Psoas muscle (tissue), 7 donors: ENCODE measurements at regions not wholly inside any gene's neighbourhood (a gene's known extent, or its start where the extent isn't known, plus 50 kb on each side); places are given as distances from the start of the nearest gene placed in this dataset.
A peak's percentile ranks its signal among the peaks of the same experiment; 100 is the strongest.
"Not testable (repeated sequence)": the region's sequence is repeated elsewhere in the genome, so short reads cannot be mapped to it uniquely, and the experiment has no call there.

Experiments used
- ATAC-seq, 4 donors: fragments of 200-7000 bp; cut with Tn5 transposase; one replicate each; pipeline ENCODE4 v1.9.1; 2020; ENCODE audit warnings: moderate library complexity in 3 of 4, mild to moderate bottlenecking in 2 of 4
- DNase-seq, 2 donors: peaks; one replicate each; pipeline ENCODE4 v3.0.0-alpha.2; 2020
- H3K27ac ChIP-seq: fragments of 200-600 bp; one replicate; pipeline ENCODE4 v1.8.0; 2022
- H3K27me3 ChIP-seq, 3 donors: fragments of 200-600 bp in 1 of 3; one replicate each; pipeline versions ENCODE4 v1.6.1 to v1.8.0; 2013 to 2022; ENCODE audit warnings: low read length in 2 of 3, mild to moderate bottlenecking in 2 of 3, moderate library complexity in 1 of 3; ENCODE audit not compliant: insufficient read depth in 3 of 3
- H3K36me3 ChIP-seq, 2 donors: fragments of 200-600 bp in 1 of 2; one replicate each; pipeline versions ENCODE4 v1.6.1 to v1.8.0; 2013 to 2022; ENCODE audit warnings: low read depth in 1 of 2, mild to moderate bottlenecking in 1 of 2, moderate library complexity in 1 of 2; ENCODE audit not compliant: insufficient read depth in 1 of 2
- H3K4me1 ChIP-seq: fragments of 200-600 bp; one replicate; pipeline ENCODE4 v1.8.0; 2022
- H3K4me3 ChIP-seq: fragments of 200-600 bp; one replicate; pipeline ENCODE4 v1.8.0; 2022; ENCODE audit warnings: mild to moderate bottlenecking
- H3K9me3 ChIP-seq: fragments of 200-600 bp; one replicate; pipeline ENCODE4 v1.8.0; 2022
- WGBS, 3 donors: extraction: QIAGEN DNeasy Blood & Tissue Kit; methylation state at CpG; one replicate each; pipeline versions ENCODE4 v1.1.6 to v1.1.7; 2013; 5-methylcytosine and 5-hydroxymethylcytosine counted together
- intact Hi-C, 2 donors: fragments of 100-400 bp; cut with DNase I; formaldehyde crosslinking; loops; one replicate each; pipeline versions ENCODE4 v1.11.0 to v1.14.2; 2022
- TF ChIP-seq, protein P1 (sequence below): fragments of 200-600 bp; IDR thresholded peaks from one replicate; pipeline ENCODE4 v1.8.0; 2022; ENCODE audit warnings: antibody characterized with exemption
- donor health status: healthy with polysubstance abuse.
- donor health status: DM: no; HTN: no; CAD: no; lungs with moderate emphysema.
- donor health status: Bipolar disorder and iron deficiency.
- donor health status: healthy.
- donor health status: DM: yes; HTN: yes; CAD: no.
- donor health status: DM: no; HTN: no; CAD: no.
- donor health status: DM: yes; HTN: yes; CAD: no.

DNA sequence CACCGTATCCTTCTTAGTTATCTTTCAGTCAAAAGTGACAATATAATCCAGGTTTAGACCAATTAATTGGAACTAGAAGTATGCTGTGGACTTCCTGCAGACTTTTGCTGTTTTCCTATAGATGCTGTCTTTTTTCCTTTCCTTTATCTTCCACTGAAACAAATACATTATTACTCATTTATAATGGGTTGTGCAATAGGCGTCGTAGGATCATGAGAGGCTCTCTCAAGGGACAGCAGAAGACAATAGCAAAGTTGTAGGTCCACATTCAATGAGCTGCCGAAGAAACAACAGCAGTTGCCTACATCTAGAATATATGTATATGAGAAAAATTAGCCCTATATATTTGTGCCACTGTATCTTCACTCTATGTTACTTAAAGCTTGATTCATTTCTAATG, 371.6 kb downstream of the AMY1C start:
- Histone ChIP-seq H3K4me3 (no peak overlapping the region), H3K27ac (no peak overlapping the region), H3K27me3 (no peaks in the 10 kb centered on the region), H3K9me3 (no peaks in the 10 kb centered on the region), H3K36me3 (no peaks in the 10 kb centered on the region), H3K4me1 (no peaks in the 10 kb centered on the region)
- no peak for DNase-seq
- intact Hi-C loops, result no loop called here
- no peak for ATAC-seq
- 67 to 71% (median 70%) methylated on average over 4 of the region's 4 CpGs for WGBS, 3 donors
- TF ChIP-seq, protein P1, sequence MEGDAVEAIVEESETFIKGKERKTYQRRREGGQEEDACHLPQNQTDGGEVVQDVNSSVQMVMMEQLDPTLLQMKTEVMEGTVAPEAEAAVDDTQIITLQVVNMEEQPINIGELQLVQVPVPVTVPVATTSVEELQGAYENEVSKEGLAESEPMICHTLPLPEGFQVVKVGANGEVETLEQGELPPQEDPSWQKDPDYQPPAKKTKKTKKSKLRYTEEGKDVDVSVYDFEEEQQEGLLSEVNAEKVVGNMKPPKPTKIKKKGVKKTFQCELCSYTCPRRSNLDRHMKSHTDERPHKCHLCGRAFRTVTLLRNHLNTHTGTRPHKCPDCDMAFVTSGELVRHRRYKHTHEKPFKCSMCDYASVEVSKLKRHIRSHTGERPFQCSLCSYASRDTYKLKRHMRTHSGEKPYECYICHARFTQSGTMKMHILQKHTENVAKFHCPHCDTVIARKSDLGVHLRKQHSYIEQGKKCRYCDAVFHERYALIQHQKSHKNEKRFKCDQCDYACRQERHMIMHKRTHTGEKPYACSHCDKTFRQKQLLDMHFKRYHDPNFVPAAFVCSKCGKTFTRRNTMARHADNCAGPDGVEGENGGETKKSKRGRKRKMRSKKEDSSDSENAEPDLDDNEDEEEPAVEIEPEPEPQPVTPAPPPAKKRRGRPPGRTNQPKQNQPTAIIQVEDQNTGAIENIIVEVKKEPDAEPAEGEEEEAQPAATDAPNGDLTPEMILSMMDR, result no peak

DNA sequence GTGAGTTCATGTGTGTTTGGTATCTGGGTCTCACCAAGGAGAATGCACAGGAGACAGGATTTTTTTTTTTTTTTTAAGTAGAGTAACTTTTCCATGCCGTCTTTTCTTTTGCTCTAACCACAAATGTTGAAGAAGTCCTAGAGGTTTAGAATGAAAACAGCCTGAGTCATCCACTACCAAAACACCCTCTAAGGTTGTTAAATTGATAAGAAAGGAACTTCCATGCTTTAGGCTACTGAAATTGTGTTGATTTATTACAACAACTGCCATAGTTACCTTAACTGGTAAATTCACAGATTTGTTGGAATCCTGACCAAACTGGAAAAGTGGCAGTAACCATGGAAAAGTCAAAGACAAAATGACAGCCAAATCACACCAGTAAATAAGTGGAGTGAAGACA, 375.6 kb downstream of the AMY1C start:
- ATAC-seq (no peak), DNase-seq (no peak)
- H3K36me3 ChIP-seq, result no peaks in the 10 kb centered on the region
- no peaks in the 10 kb centered on the region for H3K9me3 ChIP-seq
- H3K27me3 ChIP-seq, result no peaks in the 10 kb centered on the region
- no peaks in the 10 kb centered on the region for H3K4me1 ChIP-seq
- intact Hi-C loops, result no loop called here
- no peak overlapping the region for H3K27ac ChIP-seq
- H3K4me3 ChIP-seq, result no peak overlapping the region
- 61 to 76% (median 63%) methylated on average over 1 of the region's 1 CpG for WGBS, 3 donors
- TF ChIP-seq, protein P1, result no peak

DNA sequence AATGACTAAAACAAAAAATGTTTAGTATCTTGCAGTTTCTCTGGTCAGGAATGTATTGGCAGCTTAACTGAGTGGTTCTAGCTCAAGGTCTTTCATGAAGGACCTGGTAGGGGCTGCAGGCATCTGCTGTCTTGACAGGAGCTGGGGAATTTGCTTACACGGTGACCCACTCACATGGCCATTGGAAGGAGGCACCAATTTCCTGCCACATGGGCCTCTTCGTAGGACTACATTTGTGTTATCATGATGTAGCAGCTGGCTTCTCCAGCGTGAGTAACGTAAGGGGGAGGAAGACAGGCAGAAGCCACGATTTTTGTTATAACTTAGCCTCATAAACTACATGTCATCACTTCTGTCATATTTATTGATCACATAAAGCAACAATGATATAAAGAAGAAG, 376.3 kb downstream of the AMY1C start:
- Histone ChIP-seq H3K9me3 (no peaks in the 10 kb centered on the region), H3K27ac (no peak overlapping the region), H3K4me3 (no peak overlapping the region), H3K4me1 (no peaks in the 10 kb centered on the region), H3K27me3 (no peaks in the 10 kb centered on the region), H3K36me3 (no peaks in the 10 kb centered on the region)
- DNase-seq (no peak), ATAC-seq (no peak)
- TF ChIP-seq, protein P1, result no peak
- intact Hi-C loops, result no loop called here
- WGBS, 3 donors, result 69 to 72% (median 71%) methylated on average over 5 of the region's 5 CpGs

DNA sequence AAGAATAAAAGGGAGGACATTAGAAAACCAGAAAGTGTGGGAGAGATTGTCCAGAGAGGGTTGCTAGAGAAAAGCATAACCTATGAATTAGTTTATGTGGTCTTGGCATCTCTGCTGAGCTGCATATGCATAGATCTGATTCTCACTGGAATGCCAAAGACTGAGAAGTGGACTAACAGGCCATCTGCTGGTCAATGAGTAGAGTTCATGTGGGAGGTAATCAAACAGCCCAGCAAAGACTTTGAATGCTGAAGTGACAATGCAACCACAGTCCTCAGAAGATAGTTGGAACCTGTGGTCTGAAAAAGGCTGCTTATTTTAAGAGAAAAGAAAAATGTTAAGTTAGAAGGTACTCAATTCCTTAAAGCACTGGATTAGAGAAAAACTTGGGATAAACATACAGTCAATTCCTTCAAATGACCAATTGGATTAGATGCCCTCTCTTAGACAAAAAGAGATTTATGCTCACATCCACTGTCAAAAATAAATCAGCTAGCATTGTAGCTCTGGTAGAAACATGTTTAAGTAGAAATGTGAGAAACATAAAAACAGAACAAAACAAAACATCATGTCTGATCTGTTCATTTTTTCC, 382.8 kb downstream of the AMY1C start:
- intact Hi-C loops, result no loop called here
- TF ChIP-seq, protein P1, result peak; percentile 37
- Histone ChIP-seq H3K27ac (no peak overlapping the region), H3K4me3 (no peak overlapping the region), H3K9me3 (no peaks in the 10 kb centered on the region), H3K36me3 (no peaks in the 10 kb centered on the region), H3K4me1 (no peaks in the 10 kb centered on the region), H3K27me3 (no peaks in the 10 kb centered on the region)
- no peak for DNase-seq
- no peak for ATAC-seq

DNA sequence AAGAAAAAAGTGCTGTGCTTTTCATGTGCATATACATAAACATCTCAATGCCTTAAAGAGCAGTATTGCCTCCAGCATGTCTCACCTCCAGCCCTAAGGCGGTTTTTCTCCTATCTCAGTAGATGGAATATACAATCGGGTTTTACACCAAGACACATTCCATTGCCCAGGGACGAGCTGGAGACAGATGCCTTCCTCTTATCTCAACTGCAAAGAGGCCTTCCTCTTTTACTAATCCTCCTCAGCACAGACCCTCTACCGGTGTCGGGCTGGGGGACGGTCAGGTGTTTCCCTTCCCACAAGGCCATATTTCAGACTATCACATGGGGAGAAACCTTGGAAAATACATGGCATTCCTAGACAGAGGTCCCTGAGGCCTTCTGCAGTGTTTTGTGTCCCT, 385.3 kb downstream of the AMY1C start:
- WGBS, 3 donors, result 71 to 80% (median 78%) methylated on average over 6 of the region's 6 CpGs
- H3K4me3 ChIP-seq, intact Hi-C loops, H3K27me3 ChIP-seq, ATAC-seq, H3K36me3 ChIP-seq, H3K9me3 ChIP-seq, H3K4me1 ChIP-seq, H3K27ac ChIP-seq, DNase-seq: not testable (repeated sequence)
